ENCODE measurements at regions not wholly inside any gene's neighbourhood (a gene's known extent, or its start where the extent isn't known, plus 50 kb on each side); places are given as distances from the start of the nearest gene placed in this dataset.
"Not testable (repeated sequence)": the region's sequence is repeated elsewhere in the genome, so short reads cannot be mapped to it uniquely, and the experiment has no call there.

DNA sequence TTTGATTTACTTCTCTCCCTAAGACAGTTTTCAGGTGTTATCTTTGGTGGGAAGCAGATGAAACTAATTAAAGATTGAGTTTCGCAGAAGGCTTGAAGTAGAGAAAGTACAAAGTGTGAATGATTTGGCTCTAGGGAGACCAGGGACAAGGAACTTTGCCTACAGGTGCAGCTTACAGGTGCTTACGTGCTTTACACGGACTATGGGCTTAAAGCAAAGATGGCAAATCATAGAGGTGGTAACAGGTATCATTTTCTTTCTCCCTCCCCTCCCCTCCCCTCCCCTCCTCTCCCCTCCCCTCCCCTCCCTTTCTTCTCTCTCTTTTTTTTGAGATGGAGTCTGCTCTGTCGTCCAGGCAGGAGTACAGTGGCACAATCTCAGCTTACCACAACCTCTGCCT lies 136.3 kb downstream of the SLC35B3 start (continued):
- TF ChIP-seq, protein P1, sequence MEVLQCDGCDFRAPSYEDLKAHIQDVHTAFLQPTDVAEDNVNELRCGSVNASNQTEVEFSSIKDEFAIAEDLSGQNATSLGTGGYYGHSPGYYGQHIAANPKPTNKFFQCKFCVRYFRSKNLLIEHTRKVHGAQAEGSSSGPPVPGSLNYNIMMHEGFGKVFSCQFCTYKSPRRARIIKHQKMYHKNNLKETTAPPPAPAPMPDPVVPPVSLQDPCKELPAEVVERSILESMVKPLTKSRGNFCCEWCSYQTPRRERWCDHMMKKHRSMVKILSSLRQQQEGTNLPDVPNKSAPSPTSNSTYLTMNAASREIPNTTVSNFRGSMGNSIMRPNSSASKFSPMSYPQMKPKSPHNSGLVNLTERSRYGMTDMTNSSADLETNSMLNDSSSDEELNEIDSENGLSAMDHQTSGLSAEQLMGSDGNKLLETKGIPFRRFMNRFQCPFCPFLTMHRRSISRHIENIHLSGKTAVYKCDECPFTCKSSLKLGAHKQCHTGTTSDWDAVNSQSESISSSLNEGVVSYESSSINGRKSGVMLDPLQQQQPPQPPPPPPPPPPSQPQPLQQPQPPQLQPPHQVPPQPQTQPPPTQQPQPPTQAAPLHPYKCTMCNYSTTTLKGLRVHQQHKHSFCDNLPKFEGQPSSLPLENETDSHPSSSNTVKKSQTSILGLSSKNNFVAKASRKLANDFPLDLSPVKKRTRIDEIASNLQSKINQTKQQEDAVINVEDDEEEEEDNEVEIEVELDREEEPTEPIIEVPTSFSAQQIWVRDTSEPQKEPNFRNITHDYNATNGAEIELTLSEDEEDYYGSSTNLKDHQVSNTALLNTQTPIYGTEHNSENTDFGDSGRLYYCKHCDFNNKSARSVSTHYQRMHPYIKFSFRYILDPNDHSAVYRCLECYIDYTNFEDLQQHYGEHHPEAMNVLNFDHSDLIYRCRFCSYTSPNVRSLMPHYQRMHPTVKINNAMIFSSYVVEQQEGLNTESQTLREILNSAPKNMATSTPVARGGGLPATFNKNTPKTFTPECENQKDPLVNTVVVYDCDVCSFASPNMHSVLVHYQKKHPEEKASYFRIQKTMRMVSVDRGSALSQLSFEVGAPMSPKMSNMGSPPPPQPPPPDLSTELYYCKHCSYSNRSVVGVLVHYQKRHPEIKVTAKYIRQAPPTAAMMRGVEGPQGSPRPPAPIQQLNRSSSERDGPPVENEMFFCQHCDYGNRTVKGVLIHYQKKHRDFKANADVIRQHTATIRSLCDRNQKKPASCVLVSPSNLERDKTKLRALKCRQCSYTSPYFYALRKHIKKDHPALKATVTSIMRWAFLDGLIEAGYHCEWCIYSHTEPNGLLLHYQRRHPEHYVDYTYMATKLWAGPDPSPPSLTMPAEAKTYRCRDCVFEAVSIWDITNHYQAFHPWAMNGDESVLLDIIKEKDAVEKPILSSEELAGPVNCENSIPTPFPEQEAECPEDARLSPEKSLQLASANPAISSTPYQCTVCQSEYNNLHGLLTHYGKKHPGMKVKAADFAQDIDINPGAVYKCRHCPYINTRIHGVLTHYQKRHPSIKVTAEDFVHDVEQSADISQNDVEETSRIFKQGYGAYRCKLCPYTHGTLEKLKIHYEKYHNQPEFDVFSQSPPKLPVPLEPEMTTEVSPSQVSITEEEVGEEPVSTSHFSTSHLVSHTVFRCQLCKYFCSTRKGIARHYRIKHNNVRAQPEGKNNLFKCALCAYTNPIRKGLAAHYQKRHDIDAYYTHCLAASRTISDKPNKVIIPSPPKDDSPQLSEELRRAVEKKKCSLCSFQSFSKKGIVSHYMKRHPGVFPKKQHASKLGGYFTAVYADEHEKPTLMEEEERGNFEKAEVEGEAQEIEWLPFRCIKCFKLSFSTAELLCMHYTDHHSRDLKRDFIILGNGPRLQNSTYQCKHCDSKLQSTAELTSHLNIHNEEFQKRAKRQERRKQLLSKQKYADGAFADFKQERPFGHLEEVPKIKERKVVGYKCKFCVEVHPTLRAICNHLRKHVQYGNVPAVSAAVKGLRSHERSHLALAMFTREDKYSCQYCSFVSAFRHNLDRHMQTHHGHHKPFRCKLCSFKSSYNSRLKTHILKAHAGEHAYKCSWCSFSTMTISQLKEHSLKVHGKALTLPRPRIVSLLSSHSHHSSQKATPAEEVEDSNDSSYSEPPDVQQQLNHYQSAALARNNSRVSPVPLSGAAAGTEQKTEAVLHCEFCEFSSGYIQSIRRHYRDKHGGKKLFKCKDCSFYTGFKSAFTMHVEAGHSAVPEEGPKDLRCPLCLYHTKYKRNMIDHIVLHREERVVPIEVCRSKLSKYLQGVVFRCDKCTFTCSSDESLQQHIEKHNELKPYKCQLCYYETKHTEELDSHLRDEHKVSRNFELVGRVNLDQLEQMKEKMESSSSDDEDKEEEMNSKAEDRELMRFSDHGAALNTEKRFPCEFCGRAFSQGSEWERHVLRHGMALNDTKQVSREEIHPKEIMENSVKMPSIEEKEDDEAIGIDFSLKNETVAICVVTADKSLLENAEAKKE (CRISPR knock-in tag; IDR thresholded peaks at IDR 0.05) = no peak
- no peak for TF ChIP-seq ZNF114 (CRISPR knock-in tag; IDR thresholded peaks at IDR 0.05)
- TF ChIP-seq, protein P2, sequence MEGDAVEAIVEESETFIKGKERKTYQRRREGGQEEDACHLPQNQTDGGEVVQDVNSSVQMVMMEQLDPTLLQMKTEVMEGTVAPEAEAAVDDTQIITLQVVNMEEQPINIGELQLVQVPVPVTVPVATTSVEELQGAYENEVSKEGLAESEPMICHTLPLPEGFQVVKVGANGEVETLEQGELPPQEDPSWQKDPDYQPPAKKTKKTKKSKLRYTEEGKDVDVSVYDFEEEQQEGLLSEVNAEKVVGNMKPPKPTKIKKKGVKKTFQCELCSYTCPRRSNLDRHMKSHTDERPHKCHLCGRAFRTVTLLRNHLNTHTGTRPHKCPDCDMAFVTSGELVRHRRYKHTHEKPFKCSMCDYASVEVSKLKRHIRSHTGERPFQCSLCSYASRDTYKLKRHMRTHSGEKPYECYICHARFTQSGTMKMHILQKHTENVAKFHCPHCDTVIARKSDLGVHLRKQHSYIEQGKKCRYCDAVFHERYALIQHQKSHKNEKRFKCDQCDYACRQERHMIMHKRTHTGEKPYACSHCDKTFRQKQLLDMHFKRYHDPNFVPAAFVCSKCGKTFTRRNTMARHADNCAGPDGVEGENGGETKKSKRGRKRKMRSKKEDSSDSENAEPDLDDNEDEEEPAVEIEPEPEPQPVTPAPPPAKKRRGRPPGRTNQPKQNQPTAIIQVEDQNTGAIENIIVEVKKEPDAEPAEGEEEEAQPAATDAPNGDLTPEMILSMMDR (conservative IDR thresholded peaks at IDR 0.05; ENCODE audit: low read depth in 2 of 2) = no peak
- no peak for TF ChIP-seq EZH2phosphoT487 (IDR thresholded peaks at IDR 0.05; ENCODE audit: unreplicated experiment)
- TF ChIP-seq POLR2AphosphoS5 (IDR thresholded peaks at IDR 0.05; ENCODE audit: low read depth) = no peak

DNA sequence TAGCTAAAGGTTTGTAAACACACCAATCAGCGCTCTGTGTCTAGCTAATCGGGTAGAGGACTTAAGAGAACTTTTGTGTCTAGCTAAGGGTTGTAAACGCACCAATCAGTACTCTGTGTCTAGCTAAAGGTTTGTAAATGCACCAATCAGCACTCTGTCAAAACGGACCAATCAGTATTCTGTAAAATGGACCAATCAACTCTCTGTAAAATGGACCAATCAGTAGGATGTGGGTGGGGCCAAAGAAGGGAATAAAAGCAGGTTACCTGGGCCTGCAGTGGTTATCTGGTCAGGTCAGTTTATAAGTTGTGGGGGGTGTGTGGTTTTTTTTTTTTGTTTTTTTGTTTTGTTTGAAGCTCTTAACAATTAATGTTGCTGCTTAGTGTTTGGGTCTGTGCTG lies 152.4 kb downstream of the SLC35B3 start:
- Histone ChIP-seq H2AFZ (0 out of 2 replicates have a peak overlapping the region, but pooled peaks have one; percentile 52), H3K4me1 (ENCODE audit: insufficient read depth) (peaks cover 22% of the 10 kb centered on the region)
- H3K27ac Mint-ChIP-seq; H3K4me2 ChIP-seq; ATAC-seq; H3K27ac ChIP-seq (ENCODE audit: low read depth); H4K20me1 ChIP-seq (replicated peaks; ENCODE audit: insufficient read depth); H3K27me3 ChIP-seq (ENCODE audit: insufficient read depth); H3K27me3 Mint-ChIP-seq (ENCODE audit: insufficient read depth, low read depth, poor library complexity); H3K4me3 ChIP-seq; H3K36me3 ChIP-seq (ENCODE audit: insufficient read depth); DNase-seq (ENCODE audit: low spot score); H3K79me2 ChIP-seq (replicated peaks; ENCODE audit: insufficient read depth); H3K9me2 ChIP-seq (ENCODE audit: insufficient read depth); H3K36me3 Mint-ChIP-seq (ENCODE audit: low read depth); H3K4me3 Mint-ChIP-seq; H3F3A ChIP-seq (replicated peaks; ENCODE audit: low read depth); H3K9me3 Mint-ChIP-seq: not testable (repeated sequence)
- H3K4me1 Mint-ChIP-seq = peaks cover 22% of the 10 kb centered on the region

Measured in GM23338 (cell line).